GM23248 (cell line): ENCODE measurements at regions not wholly inside any gene's neighbourhood (a gene's known extent, or its start where the extent isn't known, plus 50 kb on each side); places are given as distances from the start of the nearest gene placed in this dataset.

Source experiments
- DNase-seq: peaks from one replicate; pipeline ENCODE4 v3.0.0-alpha.2; 2015
- H2AFZ ChIP-seq: fragments of 200-600 bp; sonication (generic); 2 replicates; pipeline ENCODE4 v1.6.1; 2016; ENCODE audit warnings: antibody characterized with exemption
- H3F3A ChIP-seq: fragments of 200-600 bp; sonication (generic); 2 replicates; pipeline ENCODE4 v1.6.1; 2016; ENCODE audit warnings: mild to moderate bottlenecking, antibody characterized with exemption, mixed run types; ENCODE audit not compliant: insufficient read depth
- H3K27ac ChIP-seq: fragments of 200-600 bp; sonication (generic); 2 replicates; pipeline ENCODE4 v1.5.1; 2016; ENCODE audit warnings: mild to moderate bottlenecking
- H3K27me3 ChIP-seq: fragments of 200-600 bp; sonication (generic); replicated peaks from 2 replicates; pipeline ENCODE4 v1.6.1; 2016; ENCODE audit warnings: mild to moderate bottlenecking; ENCODE audit not compliant: insufficient read depth
- H3K36me3 ChIP-seq: fragments of 200-600 bp; sonication (generic); 2 replicates; pipeline ENCODE4 v1.6.1; 2016; ENCODE audit warnings: low read depth, mild to moderate bottlenecking
- H3K4me1 ChIP-seq: fragments of 200-600 bp; sonication (generic); 2 replicates; pipeline ENCODE4 v1.6.1; 2016; ENCODE audit warnings: mild to moderate bottlenecking; ENCODE audit not compliant: insufficient read depth
- H3K4me2 ChIP-seq: fragments of 200-600 bp; sonication (generic); one replicate; pipeline ENCODE4 v1.6.1; 2016; ENCODE audit warnings: mild to moderate bottlenecking; ENCODE audit not compliant: unreplicated experiment
- H3K4me3 ChIP-seq: fragments of 200-600 bp; sonication (generic); 2 replicates; pipeline ENCODE4 v1.5.1; 2016; ENCODE audit warnings: mild to moderate bottlenecking
- H3K79me2 ChIP-seq: fragments of 200-600 bp; sonication (generic); 2 replicates; pipeline ENCODE4 v1.6.1; 2016; ENCODE audit warnings: mild to moderate bottlenecking; ENCODE audit not compliant: insufficient read depth
- H3K9ac ChIP-seq: fragments of 200-600 bp; sonication (generic); 2 replicates; pipeline ENCODE4 v1.6.1; 2016; ENCODE audit warnings: mild to moderate bottlenecking
- H3K9me2 ChIP-seq: fragments of 200-600 bp; sonication (generic); 2 replicates; pipeline ENCODE4 v1.6.1; 2016; ENCODE audit warnings: mixed run types, mild to moderate bottlenecking, moderate library complexity; ENCODE audit not compliant: insufficient read depth
- H3K9me3 ChIP-seq: fragments of 200-600 bp; sonication (generic); one replicate; pipeline ENCODE4 v1.6.1; 2017; ENCODE audit warnings: low read depth
- H4K20me1 ChIP-seq: fragments of 200-600 bp; sonication (generic); 2 replicates; pipeline ENCODE4 v1.6.0; 2016; ENCODE audit not compliant: insufficient read depth
- EZH2 ChIP-seq: fragments of 200-600 bp; sonication (generic); IDR thresholded peaks from 2 replicates; pipeline ENCODE4 v1.6.1; 2018; ENCODE audit warnings: antibody characterized with exemption, mild to moderate bottlenecking; ENCODE audit not compliant: insufficient read depth, poor library complexity, severe bottlenecking
- EZH2phosphoT487 ChIP-seq: fragments of 200-600 bp; sonication (generic); IDR thresholded peaks from 2 replicates; pipeline ENCODE4 v1.6.1; 2018; ENCODE audit warnings: antibody characterized with exemption, moderate library complexity, mild to moderate bottlenecking, low read depth; ENCODE audit not compliant: insufficient read depth
- WGBS, 2 experiments: methylation state at CpG; one replicate each; pipeline ENCODE4 v1.1.6; 2015 to 2017; ENCODE audit warnings: low lambda C conversion rate in 2 of 2, low coverage in 1 of 2; ENCODE audit errors: missing lambda C conversion rate in 2 of 2; 5-methylcytosine and 5-hydroxymethylcytosine counted together
- in situ Hi-C: fragments of 300-500 bp; cut with MboI; formaldehyde crosslinking; loops from 2 replicates; pipeline ENCODE4 v1.15.0; 2020

DNA sequence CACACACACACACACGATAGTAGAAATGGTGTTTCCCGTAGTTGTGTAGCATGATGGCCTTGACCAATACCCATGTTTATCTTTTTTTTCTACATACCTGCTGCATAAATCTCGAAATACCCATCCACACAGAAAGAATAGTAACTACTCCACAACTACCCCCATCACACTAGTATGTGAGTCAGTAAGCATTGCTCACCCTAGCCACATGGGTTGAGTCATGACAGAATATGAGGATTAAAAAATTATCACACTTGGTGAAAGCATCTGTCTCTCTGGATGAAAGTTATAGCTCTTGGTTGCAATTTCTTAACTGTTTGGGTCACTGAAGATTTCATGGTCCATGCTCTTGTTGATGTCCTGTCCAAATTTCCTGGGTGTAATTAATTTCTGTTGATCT is 103.4 kb upstream of the MDFIC start:
- no peaks in the 10 kb centered on the region for H3K79me2 ChIP-seq
- peaks cover 32% of the 10 kb centered on the region for H3F3A ChIP-seq
- no peaks in the 10 kb centered on the region for H3K9me3 ChIP-seq
- no peaks in the 10 kb centered on the region for H3K27me3 ChIP-seq
- H3K9ac ChIP-seq, result no peak overlapping the region
- H3K36me3 ChIP-seq, result no peaks in the 10 kb centered on the region
- 1 to 4% methylated on average over 3 of the region's 3 CpGs for whole genome bisulfite sequencing, 2 experiments
- no peak overlapping the region for H2AFZ ChIP-seq
- peak overlapping the region; percentile 82 for H3K27ac ChIP-seq
- peaks cover 36% of the 10 kb centered on the region for H3K4me1 ChIP-seq
- in situ Hi-C loops, result no loop called here
- H3K4me3 ChIP-seq, result 0 out of 2 replicates have a peak overlapping the region, but pooled peaks have one; percentile 28
- no peaks in the 10 kb centered on the region; the same call in 1 of the 2 replicates for H3K9me2 ChIP-seq
- peak overlapping the region; percentile 74 for H3K4me2 ChIP-seq
- no peak for TF ChIP-seq EZH2phosphoT487
- TF ChIP-seq EZH2, result no peak
- H4K20me1 ChIP-seq, result no peaks in the 10 kb centered on the region
- peak; percentile 90 for DNase-seq

DNA sequence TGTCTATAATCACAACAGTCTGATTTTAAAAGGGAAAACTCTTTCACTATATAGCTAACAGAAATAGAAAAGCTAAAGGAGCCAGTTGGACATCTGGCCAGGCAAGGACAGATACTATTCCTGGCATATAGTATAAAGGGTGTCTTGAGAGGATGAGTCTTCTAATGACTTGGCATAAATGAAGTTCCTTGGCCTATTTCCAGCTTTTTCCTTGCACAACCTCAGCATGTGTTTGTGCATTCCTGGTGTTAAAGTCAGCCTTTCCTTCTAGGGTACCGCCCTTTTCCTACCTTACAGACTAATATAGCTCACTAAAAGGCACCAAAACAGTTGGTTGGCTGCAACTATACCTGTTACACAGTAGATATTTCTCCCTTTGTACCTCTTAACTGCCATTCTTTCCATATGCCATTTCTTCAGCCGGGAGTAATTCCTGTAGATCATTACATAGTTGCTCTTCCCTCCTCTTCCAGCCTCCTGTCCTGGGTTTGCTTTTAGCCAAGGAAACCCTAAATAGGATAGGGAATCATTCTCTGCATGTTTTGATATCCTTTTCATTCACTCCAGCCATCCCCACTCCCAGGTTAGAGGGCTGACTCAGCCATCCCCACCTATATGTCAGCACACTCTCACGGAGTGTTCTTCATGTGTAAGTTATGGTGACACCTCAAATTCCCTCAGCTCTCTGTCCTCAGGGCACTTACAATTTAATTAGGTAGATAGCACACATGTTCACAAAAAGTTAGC is 102.1 kb upstream of the MDFIC start:
- Histone ChIP-seq H3K27me3 (no peaks in the 10 kb centered on the region), H3K9me2 (no peaks in the 10 kb centered on the region; the same call in 1 of the 2 replicates), H2AFZ (no peak overlapping the region), H3K4me2 (peak overlapping the region; percentile 74), H3K27ac (peak overlapping the region; percentile 82), H3K9me3 (no peaks in the 10 kb centered on the region), H3K36me3 (no peaks in the 10 kb centered on the region), H4K20me1 (no peaks in the 10 kb centered on the region), H3K9ac (peak overlapping the region; percentile 59), H3K4me1 (peaks cover 36% of the 10 kb centered on the region), H3K4me3 (peak overlapping the region; percentile 41), H3K79me2 (no peaks in the 10 kb centered on the region), H3F3A (peaks cover 32% of the 10 kb centered on the region)
- peak; percentile 96 for DNase-seq
- in situ Hi-C loops, result no loop called here
- TF ChIP-seq EZH2 (no peak), EZH2phosphoT487 (no peak)
- WGBS, 2 experiments, result 11 to 13% methylated on average over 3 of the region's 3 CpGs

DNA sequence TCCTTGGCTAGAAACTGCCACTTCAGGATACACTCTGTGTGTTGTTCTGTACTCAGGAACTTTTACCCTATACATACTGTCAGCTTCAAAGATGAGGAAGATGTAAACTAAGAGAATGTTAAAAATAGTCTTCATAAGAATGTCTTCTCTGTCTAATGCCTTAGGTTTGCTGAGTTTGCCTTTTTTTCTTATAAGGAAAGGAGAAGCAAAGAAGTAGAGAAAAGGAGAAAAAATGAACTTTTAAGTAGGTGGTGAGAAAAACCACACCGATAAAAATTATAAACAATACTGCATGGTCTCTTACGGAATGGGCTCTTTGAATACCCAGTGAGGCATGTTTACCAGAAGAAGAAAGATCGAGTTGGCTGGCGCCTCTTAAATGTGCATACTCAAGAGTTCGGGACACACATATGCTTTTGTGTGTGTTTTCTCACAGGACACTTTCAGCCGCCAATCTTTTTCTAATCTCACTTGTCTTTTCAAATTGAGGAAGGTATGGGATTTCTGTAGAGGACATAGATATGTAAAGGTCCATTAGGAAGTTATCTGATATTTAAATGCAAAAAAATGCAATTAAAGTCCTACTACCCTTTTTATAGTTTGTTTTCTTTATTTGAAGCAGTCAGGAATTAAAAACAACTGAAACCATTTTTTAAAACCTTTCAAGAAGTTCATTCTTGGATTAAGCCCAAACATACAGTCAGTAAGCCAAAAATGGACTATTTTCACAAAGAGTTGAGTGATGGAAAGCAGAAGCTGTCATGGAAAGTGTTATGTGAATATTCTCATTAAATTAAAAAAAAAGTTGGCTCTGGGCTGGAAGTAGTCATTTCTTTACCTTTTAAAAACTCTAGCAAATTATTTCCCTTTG is 100.6 kb upstream of the MDFIC start:
- Histone ChIP-seq H3K4me3 (peak overlapping the region; percentile 15), H3K4me2 (peak overlapping the region; percentile 36), H3K27ac (0 out of 2 replicates have a peak overlapping the region, but pooled peaks have one; percentile 5), H3K9me2 (no peaks in the 10 kb centered on the region; the same call in 1 of the 2 replicates), H3K36me3 (no peaks in the 10 kb centered on the region), H3K9ac (no peak overlapping the region), H3K4me1 (peaks cover 36% of the 10 kb centered on the region), H4K20me1 (no peaks in the 10 kb centered on the region), H3K9me3 (no peaks in the 10 kb centered on the region), H2AFZ (peak overlapping the region; percentile 62), H3F3A (peaks cover 32% of the 10 kb centered on the region), H3K79me2 (no peaks in the 10 kb centered on the region), H3K27me3 (no peaks in the 10 kb centered on the region)
- in situ Hi-C loops, result no loop called here
- DNase-seq, result peak; percentile 36
- WGBS, 2 experiments, result 37 to 39% methylated on average over 6 of the region's 6 CpGs
- TF ChIP-seq EZH2phosphoT487 (no peak), EZH2 (no peak)

DNA sequence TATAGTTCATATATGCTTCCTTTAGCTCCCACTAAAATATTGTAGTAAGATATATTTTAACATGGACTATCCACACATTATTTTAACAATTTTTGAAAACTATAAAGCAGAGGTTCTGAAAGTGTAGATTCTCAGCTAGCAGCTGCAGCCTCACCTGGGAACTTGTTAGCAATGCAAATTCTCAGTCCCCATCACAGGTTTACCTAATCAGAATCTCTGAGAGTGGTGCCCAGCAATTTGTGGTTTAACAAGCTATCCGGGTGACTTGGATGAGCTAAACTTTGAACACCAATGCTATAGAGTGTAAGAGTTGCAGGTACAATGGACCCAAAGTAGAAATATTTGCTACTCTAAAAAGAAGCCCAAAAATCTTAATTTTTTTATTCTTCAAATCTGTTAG is 99.8 kb upstream of the MDFIC start:
- 64 to 71% methylated on average over 1 of the region's 1 CpG for WGBS, 2 experiments
- TF ChIP-seq EZH2 (no peak), EZH2phosphoT487 (no peak)
- peaks cover 36% of the 10 kb centered on the region for H3K4me1 ChIP-seq
- H3F3A ChIP-seq, result peaks cover 32% of the 10 kb centered on the region
- no peaks in the 10 kb centered on the region for H3K79me2 ChIP-seq
- no peaks in the 10 kb centered on the region; the same call in 1 of the 2 replicates for H3K9me2 ChIP-seq
- no peak overlapping the region for H3K4me2 ChIP-seq
- no peak overlapping the region for H3K9ac ChIP-seq
- H3K27ac ChIP-seq, result no peak overlapping the region
- no peaks in the 10 kb centered on the region for H3K36me3 ChIP-seq
- no peaks in the 10 kb centered on the region for H4K20me1 ChIP-seq
- in situ Hi-C loops, result no loop called here
- no peaks in the 10 kb centered on the region for H3K27me3 ChIP-seq
- H2AFZ ChIP-seq, result no peak overlapping the region
- H3K4me3 ChIP-seq, result no peak overlapping the region
- no peak for DNase-seq
- no peaks in the 10 kb centered on the region for H3K9me3 ChIP-seq
